ENCODE measurements at regions not wholly inside any gene's neighbourhood (a gene's known extent, or its start where the extent isn't known, plus 50 kb on each side); places are given as distances from the start of the nearest gene placed in this dataset.

- Histone ChIP-seq H3K4me3 (ENCODE audit: insufficient read depth, low read depth, low read length) (no peak overlapping the region), H3K9me3 (ENCODE audit: insufficient read depth, low read depth, low read length) (no peaks in the 10 kb centered on the region), H3K9ac (ENCODE audit: low read length) (no peak overlapping the region), H3K27ac (ENCODE audit: low read depth, low read length) (no peak overlapping the region), H3K27me3 (ENCODE audit: insufficient read depth, low read length) (no peaks in the 10 kb centered on the region), H3K4me1 (ENCODE audit: insufficient read depth, low read length) (no peaks in the 10 kb centered on the region), H2AFZ (ENCODE audit: low read depth, low read length) (no peak overlapping the region), H3K79me2 (ENCODE audit: insufficient read depth, low read length) (no peaks in the 10 kb centered on the region), H3K36me3 (ENCODE audit: insufficient read depth, low read length) (no peaks in the 10 kb centered on the region), H4K20me1 (ENCODE audit: insufficient read depth, low read length) (no peaks in the 10 kb centered on the region), H3K4me2 (ENCODE audit: low read length) (no peak overlapping the region)
- no peaks in the 10 kb centered on the region for H3K9me3 Mint-ChIP-seq (ENCODE audit: unreplicated experiment)
- TF ChIP-seq EZH2 (IDR thresholded peaks at IDR 0.05; ENCODE audit: insufficient read depth, low read length) (no peak), CTCF (IDR thresholded peaks at IDR 0.05; ENCODE audit: insufficient read depth, low read depth, low read length) (no peak)
- FAIRE-seq (no peak), DNase-seq (ENCODE audit: low read depth) (no peak)
- H3K27ac Mint-ChIP-seq (ENCODE audit: unreplicated experiment) = no peak overlapping the region
- no peaks in the 10 kb centered on the region for H3K4me1 Mint-ChIP-seq (ENCODE audit: low read depth, unreplicated experiment)
- no peaks in the 10 kb centered on the region for H3K36me3 Mint-ChIP-seq (ENCODE audit: low read depth, unreplicated experiment)
- H3K4me3 Mint-ChIP-seq (ENCODE audit: unreplicated experiment) = no peak overlapping the region
- no peaks in the 10 kb centered on the region for H3K27me3 Mint-ChIP-seq (ENCODE audit: low read depth, unreplicated experiment)
Measured at GRCh38 chr7:17026269-17026668, 144.5 kb upstream of the AGR3 start.

DNA sequence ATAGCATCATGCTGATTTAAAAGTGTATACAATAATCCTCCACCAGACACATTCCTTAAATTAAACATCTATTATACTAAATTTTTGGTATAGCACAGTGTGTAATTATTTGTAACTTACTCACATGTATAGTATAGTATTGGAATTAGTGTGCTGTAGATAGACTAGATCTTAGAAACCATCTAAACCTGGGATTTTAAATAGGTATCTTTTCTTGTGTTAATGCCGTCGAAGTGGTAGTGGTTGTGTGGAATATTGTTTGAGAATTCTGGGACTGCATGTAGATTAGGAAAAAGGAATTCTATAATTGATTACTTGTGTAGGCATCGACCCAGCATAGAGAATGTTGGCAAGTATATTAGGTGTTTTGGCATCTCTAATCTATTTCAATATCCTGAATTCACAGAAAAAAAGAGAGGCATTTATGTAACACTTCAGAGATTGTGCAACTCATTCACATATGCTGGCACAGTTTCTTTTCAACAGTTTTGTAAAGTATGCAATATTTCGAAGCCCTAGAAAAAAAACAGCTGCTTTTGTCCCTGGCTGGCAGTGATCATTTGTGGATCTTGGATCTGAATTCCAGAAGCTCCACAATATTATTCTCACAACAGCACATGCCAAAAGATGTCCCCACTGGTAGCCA lies 145.5 kb upstream of the AGR3 start:
- FAIRE-seq (no peak), DNase-seq (ENCODE audit: low read depth) (no peak)
- Mint-ChIP-seq H3K4me1 (ENCODE audit: low read depth, unreplicated experiment) (no peaks in the 10 kb centered on the region), H3K27me3 (ENCODE audit: low read depth, unreplicated experiment) (no peaks in the 10 kb centered on the region), H3K4me3 (ENCODE audit: unreplicated experiment) (no peak overlapping the region), H3K36me3 (ENCODE audit: low read depth, unreplicated experiment) (no peaks in the 10 kb centered on the region), H3K27ac (ENCODE audit: unreplicated experiment) (no peak overlapping the region), H3K9me3 (ENCODE audit: unreplicated experiment) (no peaks in the 10 kb centered on the region)
- no peak overlapping the region for H3K27ac ChIP-seq (ENCODE audit: low read depth, low read length)
- H4K20me1 ChIP-seq (ENCODE audit: insufficient read depth, low read length) = no peaks in the 10 kb centered on the region
- H3K36me3 ChIP-seq (ENCODE audit: insufficient read depth, low read length) = no peaks in the 10 kb centered on the region
- no peaks in the 10 kb centered on the region for H3K9me3 ChIP-seq (ENCODE audit: insufficient read depth, low read depth, low read length)
- no peak overlapping the region for H2AFZ ChIP-seq (ENCODE audit: low read depth, low read length)
- no peaks in the 10 kb centered on the region for H3K27me3 ChIP-seq (ENCODE audit: insufficient read depth, low read length)
- TF ChIP-seq EZH2 (IDR thresholded peaks at IDR 0.05; ENCODE audit: insufficient read depth, low read length) = no peak
- TF ChIP-seq CTCF (IDR thresholded peaks at IDR 0.05; ENCODE audit: insufficient read depth, low read depth, low read length) = no peak
- H3K4me3 ChIP-seq (ENCODE audit: insufficient read depth, low read depth, low read length) = no peak overlapping the region
- H3K79me2 ChIP-seq (ENCODE audit: insufficient read depth, low read length) = no peaks in the 10 kb centered on the region
- no peaks in the 10 kb centered on the region for H3K4me1 ChIP-seq (ENCODE audit: insufficient read depth, low read length)
- no peak overlapping the region for H3K9ac ChIP-seq (ENCODE audit: low read length)
- H3K4me2 ChIP-seq (ENCODE audit: low read length) = no peak overlapping the region

GRCh38 chr7:17027789-17028152 lies 146.0 kb upstream of the AGR3 start:
- no peak for FAIRE-seq
- Mint-ChIP-seq H3K9me3 (ENCODE audit: unreplicated experiment) (no peaks in the 10 kb centered on the region), H3K4me3 (ENCODE audit: unreplicated experiment) (no peak overlapping the region), H3K27ac (ENCODE audit: unreplicated experiment) (no peak overlapping the region), H3K27me3 (ENCODE audit: low read depth, unreplicated experiment) (no peaks in the 10 kb centered on the region), H3K4me1 (ENCODE audit: low read depth, unreplicated experiment) (no peaks in the 10 kb centered on the region), H3K36me3 (ENCODE audit: low read depth, unreplicated experiment) (no peaks in the 10 kb centered on the region)
- Histone ChIP-seq H3K4me2 (ENCODE audit: low read length) (no peak overlapping the region), H3K36me3 (ENCODE audit: insufficient read depth, low read length) (no peaks in the 10 kb centered on the region), H3K9me3 (ENCODE audit: insufficient read depth, low read depth, low read length) (no peaks in the 10 kb centered on the region), H3K4me3 (ENCODE audit: insufficient read depth, low read depth, low read length) (no peak overlapping the region), H2AFZ (ENCODE audit: low read depth, low read length) (no peak overlapping the region), H3K27me3 (ENCODE audit: insufficient read depth, low read length) (no peaks in the 10 kb centered on the region), H3K27ac (ENCODE audit: low read depth, low read length) (no peak overlapping the region), H3K79me2 (ENCODE audit: insufficient read depth, low read length) (no peaks in the 10 kb centered on the region), H3K9ac (ENCODE audit: low read length) (no peak overlapping the region), H4K20me1 (ENCODE audit: insufficient read depth, low read length) (no peaks in the 10 kb centered on the region), H3K4me1 (ENCODE audit: insufficient read depth, low read length) (no peaks in the 10 kb centered on the region)
- DNase-seq (ENCODE audit: low read depth) = no peak
- no peak for TF ChIP-seq CTCF (IDR thresholded peaks at IDR 0.05; ENCODE audit: insufficient read depth, low read depth, low read length)
- no peak for TF ChIP-seq EZH2 (IDR thresholded peaks at IDR 0.05; ENCODE audit: insufficient read depth, low read length)
